Body of pancreas (tissue), 4 donors: ENCODE measurements at regions not wholly inside any gene's neighbourhood (a gene's known extent, or its start where the extent isn't known, plus 50 kb on each side); places are given as distances from the start of the nearest gene placed in this dataset.
A peak's percentile ranks its signal among the peaks of the same experiment; 100 is the strongest.

Source experiments
- ATAC-seq: fragments of 150-250 bp; one replicate; pipeline ENCODE4 v1.9.1; 2016
- DNase-seq, 4 donors: peaks; one replicate each; pipeline ENCODE4 v3.0.0-alpha.2; 2019
- H3K27ac ChIP-seq, 4 donors: fragments of 200-600 bp; sonication (generic); 1 replicate in 3 of 4; 2 replicates in 1 of 4; pipeline versions ENCODE4 v1.5.1 to v1.6.1; 2016 to 2019; ENCODE audit warnings: mild to moderate bottlenecking in 1 of 4, mixed read lengths in 1 of 4, moderate library complexity in 1 of 4
- H3K27me3 ChIP-seq, 2 donors: fragments of 200-600 bp; sonication (generic); one replicate each; pipeline ENCODE4 v1.6.0; 2016; ENCODE audit warnings: mild to moderate bottlenecking in 1 of 2
- H3K36me3 ChIP-seq, 2 donors: fragments of 200-600 bp; sonication (generic); replicated peaks in 1 of 2; 2 replicates each; pipeline ENCODE4 v1.5.1; 2016; ENCODE audit warnings: low read depth in 2 of 2; ENCODE audit not compliant: insufficient read depth in 1 of 2
- H3K4me1 ChIP-seq: fragments of 200-600 bp; sonication (generic); one replicate; pipeline ENCODE4 v1.6.0; 2016
- H3K4me3 ChIP-seq, 2 donors: fragments of 200-600 bp; sonication (generic); 1 replicate in 1 of 2; 2 replicates in 1 of 2; pipeline ENCODE4 v1.5.1; 2016 to 2019
- H3K9me3 ChIP-seq, 3 donors: fragments of 200-600 bp; sonication (generic); 1 replicate in 2 of 3; 2 replicates in 1 of 3; pipeline ENCODE4 v1.5.1; 2016
- CTCF ChIP-seq, 7 experiments: fragments of 450-650 bp in 4 of 7; fragments of 200-600 bp in 3 of 7; sonication (generic) in 3 of 7; IDR thresholded peaks; one replicate each; pipeline ENCODE4 v1.5.1; 2016 to 2019; ENCODE audit warnings: antibody characterized with exemption in 7 of 7
- POLR2A ChIP-seq, 3 donors: fragments of 450-650 bp; IDR thresholded peaks; one replicate each; pipeline ENCODE4 v1.6.1; 2016; ENCODE audit warnings: antibody characterized with exemption in 3 of 3, mild to moderate bottlenecking in 2 of 3
- WGBS, 2 donors: methylation state at CpG; one replicate each; pipeline ENCODE4 v1.1.5; 2017; 5-methylcytosine and 5-hydroxymethylcytosine counted together
- intact Hi-C: fragments of 100-400 bp; cut with DNase I; formaldehyde crosslinking; loops from one replicate; pipeline ENCODE4 v1.15.1; 2023

- Histone ChIP-seq H3K4me1 (no peaks in the 10 kb centered on the region), H3K27ac (no peak overlapping the region), H3K4me3 (no peak overlapping the region), H3K9me3 (no peaks in the 10 kb centered on the region), H3K27me3 (no peaks in the 10 kb centered on the region), H3K36me3 (no peaks in the 10 kb centered on the region)
- no peak for ATAC-seq
- TF ChIP-seq CTCF (IDR thresholded peaks at IDR 0.05) (no peak), POLR2A (IDR thresholded peaks at IDR 0.05) (no peak)
- WGBS, 2 donors = 77 to 78% methylated on average over 3 of the region's 3 CpGs
- DNase-seq = no peak
- intact Hi-C loops = no loop called here
Measured at GRCh38 chr15:60081976-60082375, 77.9 kb downstream of the FOXB1 start.

DNA sequence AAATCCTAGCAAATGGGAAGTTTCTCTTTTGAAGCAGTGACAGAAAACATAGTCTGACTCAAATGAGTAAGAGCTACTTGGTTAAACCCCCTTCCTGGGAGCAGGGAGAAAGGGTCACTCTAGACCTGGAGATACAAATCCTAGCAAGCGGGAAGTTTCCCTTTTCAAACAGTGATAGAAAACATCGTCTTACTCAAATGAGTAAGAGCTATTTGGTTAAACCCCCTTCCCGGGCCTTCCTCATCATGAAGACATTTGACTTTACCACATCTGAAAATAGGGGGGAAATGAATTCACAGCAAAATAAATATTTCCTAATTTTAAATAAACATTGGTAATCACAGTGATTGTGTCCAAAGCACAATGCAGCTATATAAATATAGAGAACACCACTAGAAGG, 79.2 kb downstream of the FOXB1 start:
- Histone ChIP-seq H3K27ac (no peak overlapping the region), H3K27me3 (no peaks in the 10 kb centered on the region), H3K36me3 (no peaks in the 10 kb centered on the region), H3K4me3 (no peak overlapping the region), H3K9me3 (no peaks in the 10 kb centered on the region), H3K4me1 (no peaks in the 10 kb centered on the region)
- intact Hi-C loops = no loop called here
- no peak for TF ChIP-seq POLR2A (IDR thresholded peaks at IDR 0.05)
- TF ChIP-seq CTCF (IDR thresholded peaks at IDR 0.05) = no peak
- 81 to 86% methylated on average over 3 of the region's 3 CpGs for WGBS, 2 donors
- DNase-seq (no peak), ATAC-seq (no peak)

- H3K27ac ChIP-seq = no peak overlapping the region
- H3K27me3 ChIP-seq = no peaks in the 10 kb centered on the region
- TF ChIP-seq POLR2A (IDR thresholded peaks at IDR 0.05) (no peak), CTCF (IDR thresholded peaks at IDR 0.05) (no peak)
- no peak for DNase-seq
- no peaks in the 10 kb centered on the region for H3K4me1 ChIP-seq
- no peak overlapping the region for H3K4me3 ChIP-seq
- 62 to 68% methylated on average over 8 of the region's 8 CpGs for WGBS, 2 donors
- H3K9me3 ChIP-seq = no peaks in the 10 kb centered on the region
- no peaks in the 10 kb centered on the region for H3K36me3 ChIP-seq
- intact Hi-C loops = no loop called here
- no peak for ATAC-seq
Measured at GRCh38 chr15:60086681-60087429, 82.7 kb downstream of the FOXB1 start.

DNA sequence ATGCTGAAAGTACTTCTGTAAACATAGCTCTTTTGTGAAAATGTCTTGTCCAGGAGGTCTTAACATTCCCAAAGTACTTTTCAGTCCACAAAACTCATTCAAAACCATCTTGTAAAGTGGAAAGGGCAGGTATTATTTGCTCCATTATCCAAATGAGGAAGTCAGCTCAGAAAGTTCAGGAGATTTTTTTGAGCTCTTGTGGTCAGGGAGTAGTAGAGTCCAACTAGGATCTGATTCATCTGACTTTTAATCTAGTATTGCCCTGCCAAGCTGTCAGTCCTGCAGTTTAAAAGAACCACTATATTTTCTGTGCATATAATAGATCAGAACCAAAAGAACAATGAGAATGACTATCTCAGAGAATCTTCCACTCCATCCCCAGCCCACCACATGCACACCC, 83.5 kb downstream of the FOXB1 start:
- Histone ChIP-seq H3K4me1 (no peaks in the 10 kb centered on the region), H3K4me3 (no peak overlapping the region), H3K27ac (no peak overlapping the region), H3K36me3 (no peaks in the 10 kb centered on the region), H3K27me3 (no peaks in the 10 kb centered on the region), H3K9me3 (no peaks in the 10 kb centered on the region)
- ATAC-seq (no peak), DNase-seq (no peak)
- intact Hi-C loops = no loop called here
- TF ChIP-seq POLR2A (IDR thresholded peaks at IDR 0.05) (no peak), CTCF (IDR thresholded peaks at IDR 0.05) (no peak)

DNA sequence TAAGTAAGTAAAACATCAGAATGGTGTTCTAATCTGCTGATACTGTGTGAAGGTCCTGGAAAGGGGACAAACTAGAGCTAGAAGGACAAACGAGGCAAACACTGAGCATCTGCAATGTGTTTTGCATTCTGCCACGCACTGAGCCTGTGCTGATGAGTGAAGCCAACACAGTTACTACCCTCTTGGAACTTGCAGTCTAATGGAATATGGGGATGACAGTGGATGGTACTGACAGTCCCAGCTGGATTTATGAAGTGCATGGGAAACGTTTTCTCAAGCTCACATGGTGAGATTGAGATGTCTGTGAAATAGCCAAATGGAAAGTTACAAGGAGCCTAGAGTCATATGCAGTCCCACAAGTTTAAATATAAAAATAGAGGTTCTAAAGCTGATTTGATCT, 86.6 kb downstream of the FOXB1 start:
- TF ChIP-seq CTCF (IDR thresholded peaks at IDR 0.05) (no peak), POLR2A (IDR thresholded peaks at IDR 0.05) (no peak)
- no peak for DNase-seq
- peak; percentile 21 for ATAC-seq
- H3K36me3 ChIP-seq = no peaks in the 10 kb centered on the region
- H3K9me3 ChIP-seq = no peaks in the 10 kb centered on the region
- 56 to 58% methylated on average over 3 of the region's 3 CpGs for WGBS, 2 donors
- H3K4me1 ChIP-seq = peaks cover 8% of the 10 kb centered on the region
- intact Hi-C loops = no loop called here
- H3K4me3 ChIP-seq = no peak overlapping the region
- no peak overlapping the region for H3K27ac ChIP-seq
- H3K27me3 ChIP-seq = no peaks in the 10 kb centered on the region
